GM19043 (cell line): ENCODE measurements at regions not wholly inside any gene's neighbourhood (a gene's known extent, or its start where the extent isn't known, plus 50 kb on each side); places are given as distances from the start of the nearest gene placed in this dataset.
"Not testable (repeated sequence)": the region's sequence is repeated elsewhere in the genome, so short reads cannot be mapped to it uniquely, and the experiment has no call there.

Source experiments
- ATAC-seq: cut with Tn5 transposase; IDR thresholded peaks from one replicate; pipeline ENCODE4 v1.9.1; 2021; ENCODE audit warnings: low read depth; ENCODE audit not compliant: unreplicated experiment

DNA sequence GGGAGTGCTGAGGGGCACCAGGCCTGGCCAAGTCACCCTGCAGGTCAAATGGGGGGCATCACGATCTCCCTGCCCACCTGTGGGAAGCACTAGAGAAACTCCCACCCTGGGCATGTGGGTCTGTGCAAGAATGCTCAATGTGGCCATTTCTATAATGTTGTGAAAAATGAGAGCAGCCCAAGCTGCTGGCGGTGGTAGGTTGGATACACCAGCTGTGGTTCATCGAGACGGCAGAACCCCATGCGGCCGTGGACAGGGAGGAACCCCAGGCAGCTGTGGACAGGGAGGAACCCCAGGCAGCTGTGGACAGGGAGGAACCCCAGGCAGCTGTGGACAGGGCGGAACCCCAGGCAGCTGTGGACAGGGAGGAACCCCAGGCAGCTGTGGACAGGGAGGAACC lies 129.1 kb downstream of the BRD1 start:
- ATAC-seq: not testable (repeated sequence)

DNA sequence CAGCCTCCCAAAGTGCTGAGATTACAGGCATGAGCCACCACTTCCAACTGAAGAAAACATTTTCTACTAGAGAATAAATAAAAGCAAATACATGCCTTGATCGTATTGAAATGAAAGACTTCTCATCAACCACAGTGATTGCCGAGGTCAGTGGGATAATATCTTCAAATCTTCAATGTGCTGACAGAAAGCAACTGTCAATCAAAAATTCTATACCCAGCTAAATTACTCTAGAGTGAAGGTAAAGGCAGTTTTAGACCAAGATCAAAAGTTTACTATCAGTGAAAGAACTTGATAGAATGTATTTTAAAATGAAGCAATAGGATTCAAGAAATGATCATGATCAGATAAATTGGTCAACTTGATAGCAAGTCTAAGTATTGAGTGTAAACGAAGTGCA lies 130.6 kb downstream of the BRD1 start:
- ATAC-seq: no peak

DNA sequence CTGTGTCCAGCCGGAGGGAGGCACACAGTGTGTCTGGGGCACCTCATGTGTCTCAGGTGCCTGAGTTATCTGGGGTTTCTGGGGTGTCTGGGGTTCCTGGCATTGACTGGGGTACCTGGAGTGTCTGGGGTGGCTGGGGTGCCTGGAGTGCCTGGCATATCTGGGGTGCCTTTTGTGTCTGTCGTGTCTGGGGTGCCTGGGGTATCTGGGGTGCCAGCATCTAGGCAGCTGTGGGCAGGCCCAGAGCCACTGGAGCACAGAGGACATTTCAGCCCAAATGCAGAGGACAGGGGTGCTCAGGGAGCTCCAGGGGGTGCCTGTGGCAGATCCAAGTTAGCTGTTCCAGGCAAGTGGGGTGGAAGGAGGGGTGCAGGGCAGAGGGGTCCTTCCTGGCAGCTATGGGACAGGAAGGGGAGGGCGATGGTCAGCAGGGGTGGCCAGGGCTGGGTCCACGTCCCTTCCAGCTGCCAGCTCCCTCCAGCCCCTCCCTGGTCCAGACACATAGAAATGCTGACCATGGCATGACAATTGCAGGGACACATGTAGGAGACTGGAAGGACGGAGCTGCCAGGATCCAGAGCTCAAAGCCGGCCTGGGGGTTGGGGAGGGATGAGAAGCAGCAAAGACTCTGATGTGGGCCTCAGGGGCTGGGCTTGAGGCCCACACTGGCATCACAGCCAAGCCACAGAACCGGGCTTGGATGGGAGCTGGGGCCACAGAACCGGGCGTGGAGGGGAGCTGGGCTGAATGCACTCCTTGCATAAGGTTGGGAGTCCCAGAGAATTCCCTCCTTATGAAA lies 133.0 kb downstream of the BRD1 start:
- no peak for ATAC-seq

GRCh38 chr22:49693848-49694247 lies 133.8 kb downstream of the BRD1 start:
- ATAC-seq: no peak

DNA sequence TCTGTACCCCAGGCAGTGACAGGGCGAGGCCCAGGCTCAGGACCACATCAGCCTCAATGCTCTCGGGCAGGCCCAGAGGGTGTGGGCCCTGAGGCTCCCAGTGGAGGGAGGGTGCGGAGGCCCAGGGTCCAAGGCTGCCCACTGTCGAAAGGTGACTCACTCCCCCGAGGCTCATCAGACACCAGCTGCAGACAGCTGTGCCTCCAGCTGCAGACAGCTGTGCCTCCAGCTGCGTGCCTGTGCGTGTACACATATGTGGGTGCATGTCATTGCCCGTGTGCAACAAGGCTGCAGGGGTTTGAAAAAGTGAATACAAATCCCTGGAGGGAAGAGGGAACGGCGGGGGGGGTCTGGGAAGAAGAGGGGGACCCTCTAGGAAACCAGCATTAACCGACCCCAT lies 134.3 kb downstream of the BRD1 start:
- no peak for ATAC-seq

DNA sequence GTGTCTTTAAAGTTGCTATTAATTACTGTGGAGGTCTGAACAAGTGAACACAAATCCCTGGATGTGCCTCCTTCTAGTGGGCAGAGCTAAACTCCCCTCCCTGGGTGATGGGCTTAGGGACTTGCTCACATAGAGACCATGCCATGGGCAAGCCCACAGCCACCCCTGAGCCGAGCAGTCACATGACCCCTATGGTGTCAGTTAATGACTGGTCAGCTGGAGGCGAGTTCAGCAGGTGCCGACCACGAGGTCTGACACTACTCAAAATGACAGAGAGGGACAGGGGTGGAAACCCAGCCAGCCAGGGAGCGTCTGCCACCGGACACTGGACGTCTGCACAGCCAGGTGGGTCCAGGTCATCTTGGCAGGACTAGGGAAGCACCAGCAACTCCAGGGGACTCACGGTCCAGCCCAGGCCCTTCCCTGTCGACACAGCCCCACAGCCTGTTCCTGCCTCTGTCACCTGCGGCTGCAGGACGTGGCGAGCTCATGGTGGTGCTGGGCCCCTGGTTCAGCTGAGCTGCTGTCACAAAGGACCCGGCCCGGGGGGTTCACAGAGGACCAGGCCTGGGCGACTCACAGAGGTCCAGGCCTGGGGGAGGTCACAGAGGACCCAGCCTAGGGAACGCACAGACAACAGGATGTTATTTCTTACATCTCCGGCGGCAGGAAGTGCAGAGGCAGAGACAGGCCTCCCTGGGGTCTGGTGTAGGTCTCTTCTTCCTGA lies 135.0 kb downstream of the BRD1 start:
- no peak for ATAC-seq

- ATAC-seq: no peak
These were observed 136.4 kb downstream of the BRD1 start for GRCh38 chr22:49691256-49691655.

DNA sequence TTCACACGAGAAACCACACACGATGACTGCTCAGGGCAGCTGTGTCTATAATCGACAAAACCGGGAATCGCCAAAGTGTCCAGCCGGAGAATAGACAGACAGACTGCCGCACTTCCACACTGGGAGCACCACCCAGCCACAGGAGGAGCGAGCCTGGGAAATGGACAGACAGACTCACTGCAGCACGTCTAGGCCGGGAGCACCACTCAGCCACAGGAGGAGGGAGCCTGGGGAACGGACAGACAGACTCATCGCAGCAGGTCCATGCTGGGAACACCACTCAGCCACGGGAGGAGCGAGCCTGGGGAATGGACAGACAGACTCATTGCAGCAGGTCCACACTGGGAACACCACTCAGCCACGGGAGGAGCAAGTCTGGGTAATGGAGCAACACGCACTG lies 137.2 kb downstream of the BRD1 start:
- no peak for ATAC-seq

GRCh38 chr22:49689858-49690257 lies 137.8 kb downstream of the BRD1 start:
- ATAC-seq: no peak

- ATAC-seq: no peak
These were observed 138.4 kb downstream of the BRD1 start for GRCh38 chr22:49689255-49689770.

DNA sequence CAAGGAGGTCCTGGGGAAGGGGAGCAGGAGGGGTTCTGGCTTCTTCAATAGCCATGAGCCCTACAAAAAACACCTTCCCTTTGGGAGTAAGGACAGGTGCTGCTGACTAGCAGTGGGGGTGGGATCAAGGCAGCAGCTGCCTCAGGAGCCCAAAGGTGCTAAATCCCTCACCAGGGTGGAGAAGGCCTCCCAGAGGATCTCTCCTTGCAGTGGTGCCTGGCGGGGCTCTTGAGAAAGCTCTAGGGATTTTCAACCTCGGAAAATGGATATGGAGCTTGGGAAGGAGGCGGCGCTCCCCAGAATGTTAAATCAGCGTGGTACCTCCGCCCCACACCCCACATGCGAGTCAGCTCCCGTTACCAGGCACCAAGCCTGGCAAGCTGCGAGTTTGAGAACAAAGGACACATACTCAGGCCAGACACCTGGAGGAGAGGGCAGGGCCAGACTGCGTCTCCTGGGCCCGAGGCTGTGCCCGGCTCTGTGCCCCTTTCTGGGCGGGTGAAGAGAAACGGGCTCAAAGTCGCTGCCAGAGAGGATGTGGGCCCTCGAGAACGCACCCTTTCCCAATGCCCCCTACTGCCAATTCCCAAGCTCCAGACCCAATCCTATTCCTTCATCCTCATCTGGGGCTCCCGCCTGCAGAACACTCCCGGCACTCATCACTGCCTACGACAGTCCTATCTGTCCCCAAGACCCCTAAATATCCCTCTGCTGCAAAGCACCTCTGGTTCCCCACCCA lies 139.0 kb downstream of the BRD1 start:
- no peak for ATAC-seq

DNA sequence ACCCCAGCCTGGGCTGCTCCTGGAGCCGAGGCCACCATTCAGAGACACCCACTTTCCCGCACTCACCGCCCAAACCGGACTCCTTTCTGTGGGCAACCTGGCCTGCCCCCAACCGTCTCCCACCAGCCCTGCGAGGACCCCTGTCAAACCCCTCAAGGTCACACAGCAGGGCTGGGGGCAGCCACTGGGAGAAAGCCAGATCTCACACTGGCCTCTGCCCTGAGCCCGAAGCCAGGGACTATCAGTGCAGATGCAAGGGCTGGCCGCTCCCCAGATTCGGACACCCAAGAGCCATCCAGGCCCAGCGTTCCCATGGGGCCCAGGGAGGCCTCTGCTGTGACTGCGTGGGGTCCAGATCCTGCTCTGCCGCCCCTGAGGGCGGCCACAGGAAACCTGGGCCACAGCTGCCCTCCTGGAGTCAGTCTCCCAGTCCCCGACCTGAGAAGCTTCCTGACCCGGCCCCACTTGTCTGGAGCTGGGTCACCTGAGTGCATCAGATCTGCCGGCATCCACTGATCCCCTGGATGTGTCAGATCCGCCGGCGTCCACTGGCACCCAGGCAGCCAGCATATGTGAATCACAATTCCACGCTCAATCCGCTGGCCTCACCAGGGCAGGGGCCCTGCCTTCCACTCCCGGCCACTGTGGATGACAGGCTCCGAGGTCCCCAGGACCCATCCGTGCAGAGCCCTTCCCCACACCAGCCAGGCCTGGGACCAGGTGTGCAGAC lies 139.7 kb downstream of the BRD1 start:
- no peak for ATAC-seq

- ATAC-seq: no peak
These were observed 140.3 kb downstream of the BRD1 start for GRCh38 chr22:49687333-49687732.

- ATAC-seq: no peak
These were observed 141.0 kb downstream of the BRD1 start for GRCh38 chr22:49686495-49687219.

- ATAC-seq: no peak
These were observed 142.0 kb downstream of the BRD1 start for GRCh38 chr22:49685686-49686085.

DNA sequence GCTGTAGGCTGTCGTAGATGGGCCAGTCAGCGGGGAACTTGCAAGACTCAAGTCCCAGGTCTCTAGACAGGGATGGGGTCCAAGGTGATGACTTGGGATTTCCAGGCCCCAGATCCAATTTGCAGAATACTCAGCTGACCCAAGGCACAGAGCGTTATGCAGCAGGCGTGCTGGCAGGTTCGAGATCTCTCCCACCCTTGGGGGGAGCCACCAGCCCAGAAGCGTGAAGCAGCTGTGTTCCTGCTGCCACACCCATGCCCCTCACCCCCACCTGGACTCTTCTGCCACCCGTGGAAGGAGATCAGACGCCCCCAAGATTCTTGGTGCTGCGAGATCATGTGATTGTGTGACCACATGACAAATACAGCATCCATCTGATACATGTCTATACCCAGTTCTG lies 142.6 kb downstream of the BRD1 start:
- ATAC-seq: no peak

DNA sequence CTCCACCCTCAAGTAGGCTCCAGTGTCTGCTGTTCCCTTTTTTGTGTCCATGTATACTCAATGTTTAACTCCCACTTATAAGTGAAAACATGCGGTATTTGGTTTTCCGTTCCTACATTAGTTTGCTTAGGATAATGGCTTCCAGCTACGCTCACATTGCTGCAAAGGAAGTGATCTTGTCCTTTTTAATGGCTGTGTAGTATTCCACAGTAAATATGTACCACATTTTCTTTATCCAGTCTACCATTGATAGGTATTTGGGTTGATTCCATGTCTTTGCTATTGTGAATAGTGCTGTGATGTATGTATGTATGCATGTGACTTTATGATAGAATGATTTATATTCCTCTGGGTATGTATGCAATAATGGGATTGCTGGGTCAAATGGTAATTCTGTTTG lies 144.6 kb downstream of the BRD1 start:
- no peak for ATAC-seq

- ATAC-seq: not testable (repeated sequence)
These were observed 146.9 kb downstream of the BRD1 start for GRCh38 chr22:49680819-49681218.

DNA sequence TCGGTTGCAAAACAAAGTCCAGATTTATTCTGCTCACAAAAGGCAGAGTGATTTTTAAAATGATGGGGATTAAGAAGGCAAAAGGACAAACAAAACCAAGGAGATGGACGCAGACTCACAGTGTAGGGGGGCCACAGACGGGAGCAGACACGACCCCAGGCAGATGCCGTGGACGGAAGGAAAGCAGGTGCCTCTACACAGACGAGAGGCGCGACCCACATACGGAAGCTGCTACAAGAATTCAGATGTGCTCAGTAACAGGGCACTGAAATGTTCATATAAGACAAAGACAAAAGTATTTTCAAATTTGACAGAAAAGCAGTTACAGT lies 148.9 kb downstream of the BRD1 start:
- ATAC-seq: no peak
